OCI-M1 (cell line): ENCODE measurements at regions not wholly inside any gene's neighbourhood (a gene's known extent, or its start where the extent isn't known, plus 50 kb on each side); places are given as distances from the start of the nearest gene placed in this dataset.
A peak's percentile ranks its signal among the peaks of the same experiment; 100 is the strongest.

Experiments
- DNase-seq: peaks from one replicate; lab custom pipeline; 2025; lab: John Stamatoyannopoulos, UW

DNA sequence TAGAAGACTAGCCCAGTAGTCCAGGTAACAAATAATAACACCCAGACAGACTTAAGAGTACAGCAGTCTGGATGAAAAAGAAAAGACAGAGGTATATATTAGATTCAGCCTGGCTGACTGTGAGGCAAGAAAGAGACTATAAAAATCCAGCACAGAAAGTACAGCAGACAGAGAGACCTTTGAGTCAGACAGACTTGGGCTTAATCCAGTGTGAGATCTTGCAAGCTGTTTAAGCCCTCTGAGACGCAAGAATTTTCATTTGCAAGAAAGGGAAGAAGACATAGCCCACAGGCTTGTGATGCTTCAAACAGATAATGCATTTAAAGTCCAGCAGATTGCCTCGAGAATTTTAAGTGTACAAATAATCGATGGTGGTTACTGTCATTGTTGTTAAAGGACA, 471.4 kb downstream of the LIG4 start:
- peak; percentile 53 for DNase-seq

DNA sequence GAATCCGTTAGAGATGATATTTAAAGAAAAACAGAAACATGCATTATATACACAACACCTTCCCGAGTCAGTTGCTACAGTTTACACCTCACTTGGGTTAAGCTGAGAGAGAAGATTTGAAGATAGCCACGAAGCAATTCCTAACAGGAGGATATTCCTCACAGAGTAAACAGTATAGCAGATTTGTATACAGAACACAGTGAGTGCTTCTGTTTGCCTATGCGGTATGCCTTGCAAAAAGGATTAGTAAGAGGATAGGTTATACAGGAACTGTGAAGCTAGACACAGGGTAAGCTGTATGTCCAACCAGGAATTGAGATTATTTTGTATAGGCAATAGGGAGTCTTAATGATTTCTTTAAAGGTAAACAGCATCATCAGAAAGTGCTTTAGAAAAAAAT, 471.8 kb downstream of the LIG4 start:
- DNase-seq, result no peak

DNA sequence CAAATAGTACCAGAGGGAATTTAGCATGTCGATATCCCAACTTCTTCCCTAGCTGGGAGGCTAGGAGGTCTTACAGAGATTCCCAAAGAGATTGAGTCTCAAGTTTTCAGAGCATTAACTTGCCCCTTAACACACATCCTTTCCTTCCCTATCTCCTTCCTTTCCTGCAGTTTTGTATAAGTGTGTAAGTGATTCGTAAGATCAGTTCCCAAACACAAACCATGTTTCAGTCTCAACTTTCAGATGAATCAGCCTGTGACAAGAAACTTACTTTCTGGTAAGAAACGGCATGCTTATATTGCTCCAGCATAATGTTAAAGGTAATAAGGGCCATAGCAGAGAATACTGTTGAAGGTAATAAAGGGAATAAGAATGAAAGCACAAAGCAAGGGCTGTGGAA, 472.2 kb downstream of the LIG4 start:
- no peak for DNase-seq

DNA sequence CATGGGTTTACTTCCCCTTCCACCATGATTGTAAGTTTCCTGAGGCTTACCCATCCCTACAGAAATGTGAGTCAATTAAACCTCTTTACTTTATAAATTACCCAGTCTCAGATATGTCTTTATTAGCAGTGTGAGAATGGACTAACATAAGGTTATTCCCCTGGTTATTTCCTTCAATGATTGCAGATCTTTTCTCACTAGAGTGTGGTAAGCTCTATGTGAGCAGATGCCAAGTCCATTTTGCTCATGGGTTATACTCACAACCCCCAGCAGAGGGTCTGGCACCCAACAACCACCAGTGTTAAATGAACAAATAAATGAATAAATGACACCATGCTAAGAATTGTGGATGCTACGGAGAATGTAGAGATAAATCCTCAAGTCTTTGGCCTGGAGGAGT, 472.8 kb downstream of the LIG4 start:
- no peak for DNase-seq

DNA sequence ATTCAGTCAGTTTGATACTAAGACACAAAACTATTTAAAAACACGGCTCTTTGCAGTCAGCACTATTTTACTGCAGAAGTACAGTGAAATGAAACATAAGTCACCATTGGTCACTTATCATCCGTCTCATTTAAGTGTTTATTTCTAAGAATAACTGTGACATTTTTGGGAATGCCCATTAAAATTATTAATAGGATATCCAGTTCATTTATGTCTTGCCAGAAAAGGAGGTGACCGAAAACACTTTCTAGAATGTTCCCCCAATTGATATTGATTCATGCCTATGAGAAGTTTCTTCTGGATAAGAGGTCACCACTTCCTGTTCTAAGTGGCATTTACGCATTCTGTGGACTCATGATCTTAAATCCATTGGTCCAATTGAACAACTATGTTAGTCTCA, 477.3 kb downstream of the LIG4 start:
- DNase-seq, result no peak

DNA sequence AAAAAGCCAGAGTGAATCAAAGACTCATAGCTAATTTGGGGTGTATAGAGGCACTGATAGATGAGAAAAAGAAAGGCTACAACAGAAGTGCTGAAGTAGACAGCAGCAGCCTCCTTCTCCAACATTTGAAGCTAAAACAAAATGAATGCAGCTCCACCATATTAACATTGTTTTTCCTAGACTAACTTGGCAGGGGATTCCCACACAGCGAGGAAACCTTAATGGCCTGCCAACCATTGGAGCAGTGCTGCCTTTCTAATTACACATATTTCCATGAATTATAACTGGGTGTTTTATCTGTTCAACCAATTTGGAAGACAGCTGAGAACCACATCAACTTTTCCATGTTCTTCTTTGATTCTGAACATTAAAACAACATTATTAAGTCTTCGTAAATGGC, 478.6 kb downstream of the LIG4 start:
- no peak for DNase-seq

DNA sequence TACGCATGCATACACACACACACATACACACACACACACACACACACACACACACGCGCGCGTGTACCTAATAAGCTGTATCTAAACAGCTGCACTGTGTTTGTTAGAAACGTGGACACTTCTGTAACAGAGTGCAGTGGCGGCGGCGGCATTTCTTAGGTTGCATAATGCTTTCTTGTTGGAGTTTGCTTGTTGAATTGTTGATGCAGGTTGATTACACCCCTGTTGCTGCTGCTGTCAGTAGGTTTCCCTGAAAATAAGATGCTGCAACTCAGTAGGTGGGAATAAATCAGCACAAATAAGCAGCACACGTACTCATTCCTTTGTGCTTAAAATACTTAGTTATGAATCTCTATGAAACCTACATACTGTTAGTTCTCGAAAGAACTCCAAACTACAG, 479.2 kb downstream of the LIG4 start:
- no peak for DNase-seq

DNA sequence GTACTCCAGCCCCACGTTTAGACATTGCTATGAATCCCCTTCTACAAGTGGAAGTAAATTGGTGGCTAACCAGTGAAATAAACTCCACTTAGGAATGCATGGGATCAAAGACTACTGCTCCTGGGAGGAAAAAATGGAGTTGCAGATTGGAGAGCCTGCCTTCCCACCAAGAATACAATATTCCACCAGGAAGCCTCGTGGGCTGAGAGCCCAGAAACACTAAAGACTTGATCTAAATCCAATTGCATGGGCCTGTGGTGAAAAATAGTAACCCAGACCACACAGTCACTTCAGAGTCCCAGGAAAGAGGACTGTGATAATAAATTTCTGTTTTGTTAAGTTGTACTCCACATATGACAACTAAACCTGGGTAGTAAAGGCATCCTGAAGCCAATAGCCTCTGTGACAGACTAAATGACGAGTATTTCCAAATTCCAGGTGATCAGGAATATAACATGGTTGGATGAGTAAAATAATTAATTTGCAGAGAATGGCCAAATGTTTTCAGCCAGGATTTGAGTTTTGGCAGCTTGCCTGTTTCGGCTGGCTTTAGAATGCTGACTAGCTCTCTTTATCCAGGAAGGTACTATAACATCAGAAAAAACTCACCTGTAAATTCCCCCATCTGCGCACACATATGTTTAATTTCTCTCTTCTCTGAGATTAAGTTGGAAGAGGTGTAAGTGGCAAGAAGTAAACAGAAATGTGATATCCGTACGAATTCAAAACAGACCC, 480.3 kb downstream of the LIG4 start:
- no peak for DNase-seq

DNA sequence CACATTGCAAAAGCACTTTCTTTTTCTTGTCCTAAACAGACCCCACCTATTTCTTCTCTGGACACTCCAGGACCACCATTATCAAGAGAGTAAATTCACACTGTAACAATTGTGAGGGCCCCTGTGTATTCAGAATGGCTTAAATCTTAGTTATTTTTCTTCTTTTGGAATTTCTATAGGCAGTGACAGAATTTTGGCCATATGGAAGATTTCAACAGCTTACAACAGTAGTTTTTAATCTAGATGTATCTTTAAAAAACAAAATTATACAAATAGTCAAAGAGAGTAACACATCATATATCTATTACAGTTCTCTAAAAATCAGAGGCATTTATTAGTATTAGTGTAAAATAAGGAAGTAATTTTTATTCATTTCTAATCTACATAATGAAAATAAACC, 482.1 kb downstream of the LIG4 start:
- no peak for DNase-seq

DNA sequence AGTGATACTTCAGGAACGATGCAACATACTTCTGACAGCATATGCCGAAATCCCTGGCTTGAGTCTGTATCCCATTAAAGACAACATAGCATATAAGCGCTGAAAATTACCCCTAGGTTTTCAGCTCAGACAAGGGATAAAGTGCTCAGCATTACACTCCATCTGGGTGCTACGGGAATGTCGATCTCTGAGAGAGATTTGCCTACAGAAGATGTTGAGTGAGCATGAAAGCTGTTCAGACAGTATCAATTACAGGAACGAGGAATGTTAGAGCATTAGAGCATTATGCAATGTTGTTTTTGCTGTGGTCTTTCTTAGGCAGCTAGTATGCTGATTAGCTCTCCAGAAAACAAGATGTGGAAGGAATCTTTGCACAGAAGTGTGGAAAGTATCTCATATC, 484.5 kb downstream of the LIG4 start:
- DNase-seq, result no peak

DNA sequence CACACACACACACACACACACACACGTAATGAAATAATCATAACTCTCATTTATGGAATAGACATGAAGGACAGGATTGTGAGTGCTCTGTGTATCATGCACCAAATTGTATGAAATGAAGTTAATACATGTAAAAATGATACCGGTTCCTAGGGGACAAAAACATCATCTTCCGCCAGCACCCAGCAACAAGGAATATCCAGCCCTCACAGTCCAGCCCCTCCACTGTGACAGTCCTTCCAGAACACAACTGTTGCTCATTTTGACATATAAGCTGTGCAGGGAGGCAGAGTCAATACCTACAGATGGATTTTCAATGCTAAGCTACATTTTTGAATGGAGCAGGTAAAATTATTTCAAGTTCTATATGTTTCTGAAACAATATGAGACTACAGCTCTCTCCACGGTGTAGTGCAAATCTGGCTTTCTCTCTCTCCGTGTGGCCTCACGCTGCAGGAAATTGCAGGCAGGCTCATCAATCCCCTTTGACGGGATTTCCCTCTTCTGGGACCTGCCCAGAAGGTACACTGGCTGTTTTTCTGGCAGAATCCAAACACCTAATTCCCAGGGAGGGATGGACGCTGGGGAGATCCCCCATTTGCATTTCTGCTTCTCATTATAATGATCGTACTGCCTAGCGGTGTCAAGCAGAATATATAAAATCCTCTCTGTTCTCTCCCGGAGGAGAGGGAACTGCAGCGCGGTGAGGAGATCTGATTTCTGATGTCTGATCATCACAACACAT, 494.0 kb downstream of the LIG4 start:
- no peak for DNase-seq

DNA sequence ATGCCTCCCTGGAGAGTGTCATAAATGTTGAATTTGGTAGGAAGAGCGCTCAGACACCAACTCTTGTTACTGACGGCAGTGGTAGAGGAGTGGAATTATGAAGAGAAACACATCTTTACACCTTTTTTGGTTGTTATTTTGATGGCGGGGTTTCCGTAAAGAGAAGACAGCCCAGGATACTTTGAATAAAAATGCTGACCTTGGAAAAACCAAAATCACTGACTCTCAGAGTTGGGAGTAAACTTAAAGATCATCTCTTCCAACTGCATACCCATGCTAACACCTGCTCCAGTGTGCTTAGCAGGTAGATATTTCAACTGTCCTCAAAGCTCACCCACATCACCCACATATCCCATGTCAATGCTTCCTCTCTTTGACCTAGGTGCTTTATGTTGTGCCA, 498.6 kb downstream of the LIG4 start:
- no peak for DNase-seq

DNA sequence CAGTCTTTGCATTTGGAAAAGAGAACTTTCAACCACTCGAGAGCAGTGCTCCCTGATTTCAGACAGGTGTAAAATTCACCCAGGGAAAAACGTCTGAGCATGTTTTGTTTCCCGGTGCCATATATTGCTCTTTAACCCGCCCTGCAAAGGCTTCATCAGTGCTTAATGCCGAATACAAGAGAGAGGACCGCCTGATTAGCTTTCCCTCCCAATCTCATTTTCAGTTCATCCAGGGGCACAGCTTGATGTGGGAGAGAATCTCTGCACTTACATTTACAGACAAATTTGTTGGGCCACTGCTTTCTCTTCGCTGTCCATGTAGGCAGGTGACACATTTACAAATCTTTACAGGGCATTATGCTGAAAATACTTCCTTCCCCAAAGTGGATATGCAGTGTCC, 499.1 kb downstream of the LIG4 start:
- no peak for DNase-seq

DNA sequence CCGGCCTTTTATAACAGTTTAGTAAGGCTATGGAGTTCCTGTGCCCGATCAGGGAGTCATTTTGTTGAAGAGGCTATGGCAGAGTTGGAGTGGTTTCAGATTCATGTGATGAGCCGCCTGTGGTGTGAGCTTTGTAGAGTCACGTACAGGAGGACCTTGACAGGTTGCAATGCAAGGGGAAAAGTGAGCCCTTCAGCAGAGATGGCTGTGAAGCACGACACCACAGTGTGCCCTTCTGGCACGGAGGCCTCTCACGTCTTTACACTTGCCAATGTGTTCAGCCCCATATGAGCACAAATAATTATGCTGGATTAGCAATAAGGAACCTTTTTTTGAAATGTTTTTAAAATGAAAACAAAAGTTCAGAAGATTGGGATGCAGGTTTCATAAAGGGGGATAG, 499.8 kb downstream of the LIG4 start:
- no peak for DNase-seq

DNA sequence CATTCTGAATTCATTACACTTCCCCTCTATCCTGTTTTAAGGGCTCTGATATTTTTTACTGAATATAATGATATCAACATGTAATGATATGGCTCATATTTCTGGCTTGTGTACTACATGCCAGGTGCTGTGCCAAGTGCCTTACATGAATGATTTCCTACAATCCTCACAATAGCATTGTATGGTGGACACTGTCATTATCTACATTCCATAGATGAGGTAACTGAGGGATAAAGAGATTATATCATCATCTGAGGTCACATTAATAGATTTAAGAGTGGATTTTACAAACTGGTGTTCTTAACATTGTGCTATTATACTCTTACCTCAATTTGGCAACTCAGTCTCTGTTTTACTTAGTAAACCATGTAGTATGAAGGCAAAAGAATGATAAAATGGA, 502.0 kb downstream of the LIG4 start:
- DNase-seq, result no peak

DNA sequence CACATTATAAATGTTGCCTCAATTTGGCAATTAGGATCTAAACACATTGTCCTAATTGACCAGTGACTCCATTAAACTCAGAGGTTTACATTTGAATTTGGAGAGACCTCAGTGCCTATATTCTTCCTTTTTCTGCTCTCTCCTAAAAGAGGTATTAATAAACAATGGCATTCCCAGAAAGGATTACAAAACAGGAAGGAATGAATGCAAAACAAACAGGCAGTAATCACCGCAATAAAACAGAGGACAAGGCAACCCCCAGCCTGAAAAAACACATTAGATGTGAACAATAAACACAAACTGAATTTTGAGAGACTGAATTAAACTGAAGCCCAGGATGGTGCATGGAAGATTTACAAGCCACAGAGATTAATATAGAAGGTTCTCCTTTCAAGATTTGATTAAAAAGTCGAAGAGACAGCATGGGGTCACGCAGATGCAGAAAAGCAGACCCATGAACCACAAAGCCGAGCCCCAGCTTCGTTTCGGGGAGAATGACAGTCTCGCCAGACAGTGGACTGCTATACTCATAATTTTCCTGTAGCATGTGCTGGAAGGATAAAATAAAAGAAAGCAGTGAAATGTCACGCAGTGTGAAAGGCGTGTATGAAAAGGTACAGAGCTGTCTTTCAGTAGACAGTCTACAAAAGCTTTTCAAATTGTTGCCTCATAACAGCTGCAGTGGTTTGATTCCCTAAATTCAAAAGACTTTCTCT, 503.0 kb downstream of the LIG4 start:
- DNase-seq, result no peak

DNA sequence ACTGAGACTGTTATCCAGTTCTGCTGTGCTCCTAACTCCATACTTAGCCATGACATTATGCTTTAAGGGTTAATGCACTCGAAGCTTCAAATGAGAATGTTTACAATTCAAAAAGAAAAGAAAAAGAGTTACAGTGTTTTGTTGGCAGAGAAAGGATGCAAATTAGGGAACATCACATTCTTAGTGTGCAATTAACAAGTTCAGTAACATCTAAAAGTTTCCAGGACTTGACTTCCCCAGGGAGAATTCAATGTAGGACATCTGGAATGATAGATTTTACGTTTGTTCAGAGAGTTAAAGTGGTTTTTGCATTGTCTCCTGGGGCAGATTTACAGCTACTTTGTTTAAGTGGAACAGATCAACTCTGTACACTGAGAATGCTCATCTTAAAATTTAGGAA, 525.2 kb downstream of the LIG4 start:
- DNase-seq, result no peak

DNA sequence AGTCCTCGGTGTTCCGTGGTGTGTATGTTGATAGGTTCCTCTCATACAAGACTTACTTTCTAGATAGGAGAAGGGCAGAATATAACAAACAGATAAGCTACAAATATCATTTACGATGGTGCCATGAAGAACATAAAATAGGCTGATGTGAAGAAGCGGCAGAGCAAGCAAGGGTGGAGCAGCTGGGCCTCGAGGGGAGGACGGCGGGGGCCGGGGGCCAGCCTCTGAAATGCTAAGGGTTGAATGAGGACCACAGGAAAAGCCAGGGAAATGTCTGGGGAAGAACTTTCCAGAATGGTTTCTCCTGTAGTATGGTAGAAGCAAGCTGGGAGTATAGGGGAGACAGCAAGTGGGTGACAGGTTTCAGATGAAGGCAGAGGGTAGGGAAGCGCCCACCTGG, 529.5 kb downstream of the LIG4 start:
- DNase-seq, result no peak

DNA sequence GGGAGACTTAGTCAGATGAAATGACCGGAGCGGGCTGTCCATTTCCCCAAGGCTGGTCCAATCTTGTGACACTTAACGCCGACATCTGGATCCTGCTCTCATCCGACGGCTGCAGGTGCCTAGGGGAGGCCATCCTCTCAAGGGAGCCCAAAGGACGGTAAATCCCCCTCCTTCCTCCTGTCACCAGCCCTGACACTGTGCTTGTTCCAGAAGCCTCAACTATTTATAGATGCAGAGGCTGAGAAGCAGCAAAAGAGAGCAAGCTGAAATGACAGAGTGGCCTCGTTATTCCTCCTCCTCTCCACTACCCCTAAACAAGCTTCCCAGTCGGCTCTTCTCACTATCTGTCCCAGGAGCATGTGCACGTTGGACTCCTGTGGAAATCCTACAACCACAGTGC, 533.7 kb downstream of the LIG4 start:
- DNase-seq, result no peak

DNA sequence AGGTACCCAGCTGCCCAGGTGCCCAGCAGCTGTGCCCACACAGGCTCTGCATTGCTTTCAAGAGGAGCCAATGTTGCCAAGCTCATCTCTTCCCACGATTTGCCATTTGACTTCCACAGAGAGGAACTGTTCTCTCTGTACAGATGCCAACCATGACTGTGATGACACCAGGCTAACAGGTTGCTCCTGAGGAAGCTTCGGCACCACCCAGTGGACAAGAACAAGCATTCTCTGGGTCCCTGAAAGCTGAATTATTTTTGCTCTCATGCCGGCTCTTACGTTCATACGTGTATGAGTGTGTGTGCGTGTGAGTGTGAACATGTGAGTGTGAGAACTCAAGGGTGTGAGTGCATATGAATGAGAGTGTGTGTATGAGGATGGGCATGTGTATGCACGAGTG, 535.2 kb downstream of the LIG4 start:
- DNase-seq, result no peak

DNA sequence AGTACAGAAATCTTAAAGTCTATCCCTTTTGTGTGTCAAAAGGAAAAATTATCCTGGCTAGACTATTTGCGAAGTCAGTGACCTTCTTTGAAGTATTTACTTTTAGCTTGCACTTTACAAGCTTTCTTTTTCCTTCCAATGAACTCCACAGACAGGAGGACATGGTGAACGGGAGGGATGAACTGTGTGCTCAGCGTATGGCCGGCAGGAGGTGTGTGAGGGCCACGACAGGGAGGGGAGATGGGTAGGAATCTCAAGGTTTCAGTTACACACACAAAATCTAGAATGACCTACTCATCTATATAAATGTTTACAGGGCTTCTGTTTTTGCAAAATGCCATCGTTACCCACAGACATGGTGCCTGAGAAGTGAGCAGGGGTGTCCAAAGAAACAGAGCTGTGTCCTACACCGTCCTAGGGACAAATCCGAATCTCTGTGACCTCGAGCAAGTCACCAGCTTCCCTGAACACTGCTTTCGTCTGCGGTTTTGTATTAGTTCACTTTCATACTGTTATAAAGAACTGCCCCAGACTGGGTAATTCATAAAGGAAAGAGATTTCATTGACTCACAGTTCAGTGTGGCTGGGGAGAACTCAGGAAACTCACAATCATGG, 537.2 kb downstream of the LIG4 start:
- DNase-seq, result peak; percentile 43

DNA sequence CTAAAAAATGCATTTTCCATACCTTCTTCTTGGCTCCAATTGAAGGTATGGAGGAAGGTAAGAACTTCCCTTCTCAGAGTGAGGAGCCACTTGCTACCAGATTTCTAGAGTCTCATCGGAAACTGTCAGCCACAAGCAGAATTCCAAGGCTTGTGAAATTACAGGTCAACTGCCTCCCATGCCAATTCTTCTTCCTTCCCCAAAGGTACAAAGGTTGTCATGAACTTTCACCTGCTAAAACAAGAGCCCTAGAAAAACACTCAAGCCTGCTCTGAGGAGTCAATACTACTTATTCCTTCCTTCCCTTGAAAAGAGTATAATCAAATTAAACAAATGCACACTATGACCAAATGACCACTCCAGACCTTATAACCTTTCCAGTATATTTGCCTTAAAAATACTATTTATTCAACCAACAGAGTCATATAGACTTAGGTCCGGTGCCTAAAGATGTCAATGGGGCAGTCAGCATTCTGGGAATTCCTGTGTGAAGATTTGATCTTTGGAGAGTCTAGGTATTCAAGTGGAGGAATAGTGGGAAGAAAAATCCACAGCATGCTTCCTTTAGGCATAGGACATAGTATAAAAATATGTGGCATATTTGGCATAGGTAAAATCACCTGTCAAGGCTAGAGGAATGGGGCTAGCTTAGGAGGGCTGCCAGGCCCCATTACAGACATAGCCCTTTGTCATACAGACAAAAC, 539.3 kb downstream of the LIG4 start:
- DNase-seq, result no peak
